HepG2 (cell line): ENCODE measurements at regions not wholly inside any gene's neighbourhood (a gene's known extent, or its start where the extent isn't known, plus 50 kb on each side); places are given as distances from the start of the nearest gene placed in this dataset.

Source experiments
- ATAC-seq: fragments of 200-7000 bp; cut with Tn5 transposase; 3 replicates; pipeline ENCODE4 v1.9.1; 2020; ENCODE audit warnings: mild to moderate bottlenecking, moderate library complexity
- BruUV-seq: library from RNA; stranded (reverse); fragments of 400-500 nt; replicated peaks from 2 replicates; lab custom pipeline; 2021; lab: Mats Ljungman, UMichigan
- CTCF ChIA-PET: fragments of 300-600 bp; formaldehyde crosslinking; extraction: SDS; loops from one replicate; lab custom pipeline; 2021; ENCODE audit warnings: low total read pairs, inconsistent platforms, low intra/inter-chr PET ratio; lab: Yijun Ruan, JAX
- POLR2A ChIA-PET: fragments of 350-600 bp; sonication (Branson Sonifier 250); formaldehyde crosslinking; loops from one replicate; lab custom pipeline; 2020; ENCODE audit warnings: antibody characterized with exemption, inconsistent platforms; lab: Yijun Ruan, JAX
- DNase-seq: peaks from one replicate; pipeline ENCODE4 v3.0.0-alpha.2; 2015; ENCODE audit warnings: low spot score
- FAIRE-seq: peaks from 3 replicates; lab custom pipeline; 2011; peaks lifted over from hg19 to GRCh38; lab: Jason Lieb, UNC
- H2AFZ ChIP-seq: one replicate; pipeline ENCODE4 v1.6.1; 2011; ENCODE audit warnings: low read length, inconsistent platforms
- H3K27ac ChIP-seq: fragments of 300-600 bp; 3 replicates; pipeline ENCODE4 v1.8.0; 2011; ENCODE audit warnings: mixed run types, mild to moderate bottlenecking, mixed read lengths, low read length, inconsistent platforms; ENCODE audit not compliant: insufficient read depth; ENCODE audit errors: extremely low read length
- H3K27me3 ChIP-seq, 2 experiments: fragments of 200-600 bp in 1 of 2; 2 replicates in 1 of 2; 3 replicates in 1 of 2; pipeline versions ENCODE4 v1.6.0 to v1.8.0; 2011; ENCODE audit warnings: low read length in 2 of 2, mild to moderate bottlenecking in 2 of 2, moderate library complexity in 2 of 2, inconsistent platforms in 1 of 2; ENCODE audit not compliant: insufficient read depth in 2 of 2, control insufficient read depth in 1 of 2
- H3K36me3 ChIP-seq, 2 experiments: fragments of 200-600 bp in 1 of 2; replicated peaks in 1 of 2; 2 replicates in 1 of 2; 3 replicates in 1 of 2; pipeline versions ENCODE4 v1.5.1 to v1.8.0; 2011; ENCODE audit warnings: low read length in 2 of 2, inconsistent platforms in 1 of 2; ENCODE audit not compliant: insufficient read depth in 2 of 2, control insufficient read depth in 1 of 2
- H3K4me1 ChIP-seq: 2 replicates; pipeline ENCODE4 v1.5.1; 2012; ENCODE audit warnings: low read length, inconsistent platforms; ENCODE audit not compliant: insufficient read depth
- H3K4me2 ChIP-seq: 2 replicates; pipeline ENCODE4 v1.6.0; 2011; ENCODE audit warnings: low read depth, low read length, inconsistent platforms
- H3K4me3 ChIP-seq, 3 experiments: fragments of 200-600 bp in 1 of 3; sonication (generic), shearing (Covaris generic) in 1 of 3; replicated peaks in 1 of 3; 2 replicates each; pipeline ENCODE4 v1.5.1; 2011 to 2016; ENCODE audit warnings: low read length in 3 of 3, inconsistent platforms in 2 of 3, low read depth in 2 of 3, mild to moderate bottlenecking in 2 of 3, control low read depth in 1 of 3, mixed read lengths in 1 of 3; ENCODE audit not compliant: insufficient read depth in 1 of 3
- H3K79me2 ChIP-seq: one replicate; pipeline ENCODE4 v1.6.1; 2011; ENCODE audit warnings: low read length, inconsistent platforms; ENCODE audit not compliant: insufficient read depth
- H3K9ac ChIP-seq: 2 replicates; pipeline ENCODE4 v1.6.0; 2011; ENCODE audit warnings: mild to moderate bottlenecking, low read depth, low read length, inconsistent platforms; ENCODE audit not compliant: insufficient read depth
- H3K9me3 ChIP-seq: 2 replicates; pipeline ENCODE4 v1.5.1; 2012; ENCODE audit warnings: mild to moderate bottlenecking, low read length
- H4K20me1 ChIP-seq: 2 replicates; pipeline ENCODE4 v1.6.0; 2011; ENCODE audit warnings: inconsistent platforms, mild to moderate bottlenecking, low read length, moderate library complexity; ENCODE audit not compliant: insufficient read depth
- BRD4 ChIP-seq: sonication (generic); formaldehyde crosslinking; IDR thresholded peaks from 2 replicates; pipeline ENCODE4 v1.4.0; 2020; ENCODE audit warnings: missing genetic modification reagents
- CBX1 ChIP-seq: IDR thresholded peaks from one replicate; pipeline ENCODE4 v1.6.1; 2016; ENCODE audit warnings: antibody characterized with exemption, low read depth
- CCAR2 ChIP-seq: fragments of 200-400 bp; formaldehyde crosslinking; optimal IDR thresholded peaks from 2 replicates; pipeline ENCODE3; 2018; ENCODE audit warnings: low read depth, mild to moderate bottlenecking, low read length, moderate library complexity
- CCDC6 ChIP-seq: sonication (generic); formaldehyde crosslinking; IDR thresholded peaks from 2 replicates; pipeline ENCODE4 v1.8.1; 2022; ENCODE audit warnings: mild to moderate bottlenecking, missing genetic modification reagents, moderate library complexity
- CEBPB ChIP-seq: IDR thresholded peaks from 2 replicates; pipeline ENCODE4 v1.6.1; 2011; ENCODE audit warnings: low read depth, low read length, improper control_type of control experiment, borderline replicate concordance
- CHCHD3 ChIP-seq: sonication (generic); formaldehyde crosslinking; IDR thresholded peaks from 2 replicates; pipeline ENCODE4 v1.8.0; 2022; ENCODE audit warnings: mild to moderate bottlenecking, missing genetic modification reagents, moderate library complexity
- FOXP4 ChIP-seq: sonication (generic); formaldehyde crosslinking; IDR thresholded peaks from 2 replicates; pipeline ENCODE4 v1.4.0; 2020; ENCODE audit warnings: missing genetic modification reagents
- HNRNPH1 ChIP-seq: fragments of 200-400 bp; formaldehyde crosslinking; optimal IDR thresholded peaks from 2 replicates; pipeline ENCODE3; 2017; ENCODE audit warnings: mild to moderate bottlenecking, low read depth, low read length
- HNRNPLL ChIP-seq: fragments of 200-400 bp; formaldehyde crosslinking; IDR thresholded peaks from 2 replicates; pipeline ENCODE4 v1.6.1; 2017; ENCODE audit warnings: mild to moderate bottlenecking, low read depth, low read length; ENCODE audit not compliant: poor library complexity, severe bottlenecking
- MAF1 ChIP-seq: sonication (generic); formaldehyde crosslinking; IDR thresholded peaks from 2 replicates; pipeline ENCODE4 v1.5.0; 2020; ENCODE audit warnings: missing genetic modification reagents, borderline replicate concordance
- ZBTB33 ChIP-seq: sonication (generic); formaldehyde crosslinking; IDR thresholded peaks from 2 replicates; pipeline ENCODE4 v1.4.0; 2020; ENCODE audit warnings: missing genetic modification reagents
- ZBTB7B ChIP-seq: sonication (generic); formaldehyde crosslinking; IDR thresholded peaks from 2 replicates; pipeline ENCODE4 v1.4.0; 2020; ENCODE audit warnings: missing genetic modification reagents
- ZFP36L1 ChIP-seq: sonication (generic); formaldehyde crosslinking; IDR thresholded peaks from 2 replicates; pipeline ENCODE4 v1.8.0; 2022; ENCODE audit warnings: mild to moderate bottlenecking, missing genetic modification reagents, moderate library complexity
- ZNF160 ChIP-seq: sonication (generic); formaldehyde crosslinking; IDR thresholded peaks from 2 replicates; pipeline ENCODE4 v1.8.0; 2022; ENCODE audit warnings: mild to moderate bottlenecking, inconsistent platforms, missing genetic modification reagents
- ZNF274 ChIP-seq: sonication (generic); formaldehyde crosslinking; IDR thresholded peaks from 2 replicates; pipeline ENCODE4 v1.5.1; 2020; ENCODE audit warnings: mild to moderate bottlenecking, missing genetic modification reagents
- ZNF691 ChIP-seq: sonication (generic); formaldehyde crosslinking; IDR thresholded peaks from 2 replicates; pipeline ENCODE4 v1.4.0; 2020; ENCODE audit warnings: missing genetic modification reagents, low read depth, mild to moderate bottlenecking, borderline replicate concordance
- ZNF768 ChIP-seq: sonication (generic); formaldehyde crosslinking; IDR thresholded peaks from 2 replicates; pipeline ENCODE4 v1.4.0; 2020; ENCODE audit warnings: missing genetic modification reagents
- ZNF775 ChIP-seq: sonication (generic); formaldehyde crosslinking; IDR thresholded peaks from 2 replicates; pipeline ENCODE4 v1.4.0; 2020; ENCODE audit warnings: missing genetic modification reagents, mild to moderate bottlenecking, moderate library complexity, borderline replicate concordance
- ZNF83 ChIP-seq: sonication (generic); formaldehyde crosslinking; IDR thresholded peaks from 2 replicates; pipeline ENCODE4 v1.4.0; 2020; ENCODE audit warnings: missing genetic modification reagents, mild to moderate bottlenecking, borderline replicate concordance
- WGBS: methylation state at CpG from one replicate; pipeline ENCODE4 v1.1.6; 2017; ENCODE audit warnings: low lambda C conversion rate; 5-methylcytosine and 5-hydroxymethylcytosine counted together
- in situ Hi-C: cut with HindIII; loops from 2 replicates; pipeline ENCODE4 v1.10.0; 2017; ENCODE audit warnings: low pct_unique_long_range_greater_than_20kb; ENCODE audit not compliant: extremely low pct_ligation_motif_present
- intact Hi-C: fragments of 100-400 bp; cut with micrococcal nuclease; formaldehyde crosslinking; loops from one replicate; pipeline ENCODE4 v1.10.0; 2022; ENCODE audit not compliant: unreplicated experiment

GRCh38 chr2:37873749-37874330 lies 51.2 kb upstream of the RMDN2 start:
- WGBS = 24% methylated on average over 6 of the region's 7 CpGs
- no peaks in the 10 kb centered on the region for H3K36me3 ChIP-seq
- FAIRE-seq (no peak), ATAC-seq (no peak), DNase-seq (no peak)
- H3K4me1 ChIP-seq = no peaks in the 10 kb centered on the region
- H3K79me2 ChIP-seq = no peaks in the 10 kb centered on the region
- intact Hi-C loops (no loop called here), in situ Hi-C loops (no loop called here)
- CTCF ChIA-PET = no interaction called here
- no peak overlapping the region for H3K4me3 ChIP-seq
- no peak overlapping the region for H3K9ac ChIP-seq
- H4K20me1 ChIP-seq = no peaks in the 10 kb centered on the region
- POLR2A ChIA-PET = no interaction called here
- H3K27me3 ChIP-seq = peaks cover 8 to 63% of the 10 kb centered on the region in 2 experiments; a peak in 4 of 5 replicates
- no peak overlapping the region for H3K27ac ChIP-seq
- TF ChIP-seq CCAR2 = no peak
- TF ChIP-seq ZNF83 (CRISPR knock-in tag) = no peak
- no peak for TF ChIP-seq CHCHD3 (CRISPR knock-in tag)
- no peak for TF ChIP-seq ZNF160 (CRISPR knock-in tag)
- TF ChIP-seq ZNF768 = no peak
- no peak for TF ChIP-seq ZNF775 (CRISPR knock-in tag)
- TF ChIP-seq MAF1 (CRISPR knock-in tag) = no peak
- no peak for TF ChIP-seq CBX1
- TF ChIP-seq HNRNPH1 = no peak
- TF ChIP-seq ZBTB7B (CRISPR knock-in tag) = no peak
- no peak for TF ChIP-seq ZBTB33 (CRISPR knock-in tag)
- no peak for TF ChIP-seq CCDC6 (CRISPR knock-in tag)
- TF ChIP-seq ZNF691 (CRISPR knock-in tag) = no peak
- no peak for TF ChIP-seq FOXP4 (CRISPR knock-in tag)
- TF ChIP-seq HNRNPLL = no peak
- TF ChIP-seq CEBPB = no peak
- no peak for TF ChIP-seq ZFP36L1 (CRISPR knock-in tag)
- TF ChIP-seq BRD4 = no peak
- TF ChIP-seq ZNF274 (CRISPR knock-in tag) = no peak
- no TSS peak for BruUV-seq
- H3K9me3 ChIP-seq = no peaks in the 10 kb centered on the region
- H3K4me2 ChIP-seq = no peak overlapping the region
- no peak overlapping the region for H2AFZ ChIP-seq
